ENCODE measurements at regions not wholly inside any gene's neighbourhood (a gene's known extent, or its start where the extent isn't known, plus 50 kb on each side); places are given as distances from the start of the nearest gene placed in this dataset.
A peak's percentile ranks its signal among the peaks of the same experiment; 100 is the strongest.

- DNase-seq (ENCODE audit: low read depth): no peak
Observed at GRCh38 chr17:79246225-79247190, 171.9 kb downstream of the ENGASE start.

DNA sequence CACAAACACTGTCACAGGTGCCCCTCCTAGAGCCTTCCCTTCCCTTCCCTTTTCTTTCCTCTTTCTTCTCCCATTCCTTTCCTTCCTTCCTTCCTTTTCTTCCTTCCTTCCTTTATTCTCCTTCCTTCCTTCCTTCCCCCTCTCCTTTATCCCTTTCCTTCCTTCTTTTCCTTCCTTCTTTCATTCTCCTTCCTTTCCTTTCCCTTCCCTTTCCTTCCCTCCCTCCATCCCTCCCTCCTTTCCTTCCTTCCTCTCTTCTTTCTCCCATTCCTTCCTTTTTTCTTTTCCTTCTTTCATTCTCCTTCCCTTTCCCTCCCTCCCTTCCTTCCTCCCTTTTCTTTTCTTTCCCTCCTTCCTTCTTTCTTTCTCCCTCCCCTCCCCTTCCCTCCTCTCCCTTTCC, 170.0 kb downstream of the ENGASE start:
- no peak for DNase-seq (ENCODE audit: low read depth)

DNA sequence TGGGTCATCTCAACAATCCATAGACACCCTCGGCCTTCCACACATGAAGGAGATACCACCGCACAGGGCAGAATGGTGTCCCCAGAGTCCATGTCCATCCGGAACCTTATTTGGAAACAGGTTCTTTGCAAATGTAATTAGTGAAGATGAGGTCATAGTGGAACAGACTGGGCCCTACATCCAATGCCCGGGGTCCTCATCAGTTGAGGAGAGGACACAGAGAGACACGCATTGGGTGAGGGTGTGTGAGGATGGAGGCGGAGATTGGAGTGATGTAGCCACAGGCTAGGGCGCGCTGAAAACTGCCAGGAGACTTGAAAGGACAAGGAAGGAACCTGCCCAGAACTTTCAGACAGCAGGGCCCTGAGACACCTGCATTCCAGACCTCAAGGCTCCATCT, 169.4 kb downstream of the ENGASE start:
- no peak for DNase-seq (ENCODE audit: low read depth)

DNA sequence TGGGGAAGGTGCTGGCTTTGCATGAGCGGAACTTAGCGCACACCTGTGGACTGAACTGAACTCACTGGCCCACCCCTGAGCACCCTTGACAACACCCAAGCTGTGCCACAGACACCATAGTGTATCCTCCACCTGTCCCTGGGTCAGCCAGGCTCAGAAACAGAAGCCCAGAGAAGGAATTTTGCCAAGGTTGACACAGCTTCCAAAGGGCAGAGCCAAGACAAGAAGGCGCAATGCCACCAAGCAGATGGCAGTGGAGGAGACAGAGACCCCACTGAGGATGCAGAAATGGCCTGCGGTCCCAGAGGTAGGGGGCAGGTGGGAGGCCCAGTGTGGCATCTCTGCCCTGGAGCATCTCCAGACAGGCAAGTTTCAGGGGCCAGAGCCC, 169.0 kb downstream of the ENGASE start:
- no peak for DNase-seq (ENCODE audit: low read depth)

DNA sequence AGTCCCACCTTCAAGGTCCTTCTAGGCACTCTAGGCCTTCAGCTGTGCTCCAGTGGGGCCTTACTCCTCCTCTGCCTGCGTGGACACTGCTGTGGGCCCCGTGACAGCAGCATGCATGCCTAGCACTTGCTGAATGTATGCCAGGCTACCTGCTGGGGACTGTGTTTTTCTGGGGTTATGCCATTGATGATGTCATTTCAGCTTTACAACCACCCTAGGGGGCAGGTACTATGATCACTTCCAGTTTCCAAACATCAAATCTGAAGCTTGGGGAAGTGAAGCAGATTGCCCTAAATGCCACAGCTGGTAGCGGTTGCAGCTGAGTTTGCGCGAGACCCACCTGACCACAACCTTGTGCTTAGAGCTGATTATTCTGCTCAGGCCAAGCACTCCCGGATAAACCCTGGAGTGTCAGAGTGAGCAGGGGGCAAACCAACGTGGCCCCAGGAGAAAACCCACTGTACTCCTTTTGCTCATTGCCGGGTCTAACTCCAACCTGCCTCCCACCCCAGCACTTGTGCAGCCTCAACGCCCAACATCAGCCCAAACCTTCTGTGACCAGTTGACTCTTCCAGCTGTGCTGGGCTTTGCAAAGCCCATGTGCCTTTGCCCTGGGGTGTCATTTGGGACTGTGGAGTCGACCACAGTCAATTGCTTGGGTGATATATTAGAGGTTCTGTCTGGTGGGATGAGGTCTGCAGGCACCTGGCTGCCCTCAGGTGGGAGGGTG, 168.4 kb downstream of the ENGASE start:
- DNase-seq (ENCODE audit: low read depth): no peak

- no peak for DNase-seq (ENCODE audit: low read depth)
Observed at GRCh38 chr17:79242393-79242792, 167.8 kb downstream of the ENGASE start.

DNA sequence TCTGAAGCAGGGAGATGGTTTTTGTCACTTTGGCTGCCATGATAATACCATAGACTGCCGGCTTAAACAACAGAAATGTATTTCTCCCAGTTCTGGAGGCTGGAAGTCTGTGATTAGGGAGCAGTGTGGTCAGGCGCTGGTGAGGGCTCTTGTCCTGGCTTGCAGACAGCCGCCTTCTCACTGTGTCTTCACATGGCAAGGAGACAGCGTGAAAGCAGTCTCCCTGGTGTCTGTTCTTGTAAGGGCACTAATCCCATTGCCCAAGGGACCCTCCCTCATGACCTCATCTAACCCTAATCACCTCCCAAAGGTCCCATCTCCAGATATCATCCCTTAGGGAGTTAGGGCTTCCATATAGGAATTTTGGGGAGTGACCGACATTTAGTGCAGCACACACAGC, 167.0 kb downstream of the ENGASE start:
- no peak for DNase-seq (ENCODE audit: low read depth)

- DNase-seq (ENCODE audit: low read depth): no peak
Observed at GRCh38 chr17:79239205-79239604, 164.6 kb downstream of the ENGASE start.

- peak; percentile 28 for DNase-seq (ENCODE audit: low read depth)
Observed at GRCh38 chr17:79237448-79238053, 162.9 kb downstream of the ENGASE start.

DNA sequence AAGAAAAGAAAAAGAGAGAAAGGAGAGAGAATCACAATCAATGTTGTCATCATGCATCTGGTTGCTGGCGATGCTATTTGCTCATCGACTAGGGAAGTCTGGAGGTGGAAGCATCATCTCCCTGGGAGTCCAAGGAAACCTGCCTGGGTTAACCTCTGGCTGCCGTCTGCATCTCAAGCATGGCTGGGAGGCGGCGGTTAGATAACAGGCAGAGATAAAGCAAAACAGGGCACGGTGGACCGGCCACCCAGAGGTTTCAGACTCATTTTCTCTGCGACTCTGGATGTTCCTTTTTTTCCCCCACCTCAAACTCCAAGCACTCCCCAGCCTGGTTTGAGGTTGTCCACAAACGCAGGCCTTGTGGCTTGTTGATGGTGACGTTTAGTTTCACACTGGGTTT, 161.2 kb downstream of the ENGASE start:
- DNase-seq (ENCODE audit: low read depth): no peak

- DNase-seq (ENCODE audit: low read depth): no peak
Observed at GRCh38 chr17:79233916-79234551, 159.4 kb downstream of the ENGASE start.

DNA sequence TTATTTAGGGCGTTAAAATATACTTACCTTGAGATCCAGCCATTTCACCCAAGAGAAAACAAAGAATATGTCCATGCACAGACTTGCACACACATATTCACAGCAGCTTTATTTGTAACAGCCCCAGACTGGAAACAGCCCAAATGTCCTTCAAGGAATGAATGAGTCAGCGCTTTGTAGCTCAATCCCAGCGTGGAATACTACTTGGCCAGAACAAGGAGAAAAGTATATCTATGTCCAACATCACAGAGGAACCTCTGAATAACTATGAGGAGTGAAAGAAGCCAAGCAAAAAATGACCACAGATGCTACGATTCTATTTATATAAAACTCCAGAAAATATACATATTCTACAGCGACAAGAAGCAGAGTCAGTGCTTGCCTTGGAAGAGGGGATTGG, 158.3 kb downstream of the ENGASE start:
- DNase-seq (ENCODE audit: low read depth): no peak

GRCh38 chr17:79231766-79232287, 157.2 kb downstream of the ENGASE start:
- DNase-seq (ENCODE audit: low read depth): peak; percentile 43

GRCh38 chr17:79230576-79230975, 156.0 kb downstream of the ENGASE start:
- no peak for DNase-seq (ENCODE audit: low read depth)

DNA sequence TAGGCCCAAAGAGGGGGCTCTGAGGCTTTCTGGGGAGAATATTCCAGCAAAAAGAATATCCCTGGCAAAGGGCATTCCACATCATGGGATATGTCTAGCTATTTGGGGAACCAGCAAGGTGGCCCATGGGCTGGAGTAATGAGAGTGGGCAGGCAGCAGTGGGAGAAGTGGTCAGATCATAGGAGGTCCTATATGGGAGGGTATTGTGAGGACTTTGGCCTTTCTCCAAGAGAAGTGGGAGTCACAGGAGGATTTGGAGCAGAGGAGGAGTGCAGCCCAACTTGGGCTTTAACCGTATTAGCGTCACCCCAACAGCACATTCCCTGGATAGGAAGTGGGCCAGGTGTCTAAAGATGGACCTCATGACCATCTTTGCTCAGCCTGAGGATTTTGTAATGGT, 151.4 kb downstream of the ENGASE start:
- no peak for DNase-seq (ENCODE audit: low read depth)

- no peak for DNase-seq (ENCODE audit: low read depth)
Observed at GRCh38 chr17:79224903-79225302, 150.3 kb downstream of the ENGASE start.

- no peak for DNase-seq (ENCODE audit: low read depth)
Observed at GRCh38 chr17:79224476-79224875, 149.9 kb downstream of the ENGASE start.

DNA sequence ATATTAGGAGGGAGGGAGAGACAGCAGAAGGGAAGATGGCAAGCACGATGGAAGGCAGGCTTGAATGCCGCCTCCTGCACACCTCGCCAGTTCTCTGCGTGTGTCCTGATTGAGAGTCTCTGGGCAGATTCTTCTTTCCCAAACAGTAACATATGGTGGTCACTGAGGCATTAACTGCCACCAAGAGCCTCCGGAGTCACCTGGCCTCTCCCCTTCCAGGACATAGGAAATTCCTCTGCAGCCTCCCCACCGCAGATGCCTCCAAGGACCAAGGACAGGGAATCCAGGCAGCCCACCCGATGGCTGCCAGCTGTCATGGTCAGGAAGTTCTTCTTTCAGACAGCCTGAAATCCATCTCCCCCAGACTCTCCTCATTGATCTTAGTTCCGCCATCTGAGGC, 149.3 kb downstream of the ENGASE start:
- no peak for DNase-seq (ENCODE audit: low read depth)

GRCh38 chr17:79223471-79223870, 148.8 kb downstream of the ENGASE start:
- DNase-seq (ENCODE audit: low read depth): no peak

GRCh38 chr17:79221597-79221996, 147.0 kb downstream of the ENGASE start:
- no peak for DNase-seq (ENCODE audit: low read depth)

DNA sequence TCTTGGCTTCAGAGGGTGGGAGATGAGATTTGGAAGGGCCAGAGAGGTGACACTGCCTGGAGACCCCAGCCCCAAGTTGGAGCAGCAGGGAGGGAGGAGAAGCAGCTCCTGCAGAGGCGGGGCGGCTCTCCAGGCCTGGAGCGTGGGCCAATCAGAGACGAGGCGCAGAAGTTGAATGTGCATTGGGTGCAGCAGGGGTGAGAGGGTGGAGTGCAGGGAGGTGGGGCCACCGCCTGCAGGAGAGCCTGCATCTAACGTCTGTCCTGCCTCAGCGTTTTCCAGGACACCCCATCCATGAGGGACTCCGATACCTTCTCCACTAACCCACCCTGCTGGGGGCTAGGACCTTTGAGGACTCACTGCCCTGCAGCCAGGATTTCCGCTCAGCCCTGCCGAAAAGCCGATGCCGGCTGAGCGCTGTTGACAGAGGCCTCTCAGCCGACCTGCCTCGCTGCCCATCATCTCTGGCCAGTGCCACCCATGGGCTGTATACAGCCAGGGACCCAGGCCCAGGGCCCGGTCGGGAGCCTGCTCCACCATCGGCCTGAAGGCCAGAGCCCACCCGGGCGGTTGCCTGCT, 146.2 kb downstream of the ENGASE start:
- DNase-seq (ENCODE audit: low read depth): peak; percentile 50

All from Daoy (cell line).